ENCODE measurements at regions not wholly inside any gene's neighbourhood (a gene's known extent, or its start where the extent isn't known, plus 50 kb on each side); places are given as distances from the start of the nearest gene placed in this dataset.
A peak's percentile ranks its signal among the peaks of the same experiment; 100 is the strongest.

DNA sequence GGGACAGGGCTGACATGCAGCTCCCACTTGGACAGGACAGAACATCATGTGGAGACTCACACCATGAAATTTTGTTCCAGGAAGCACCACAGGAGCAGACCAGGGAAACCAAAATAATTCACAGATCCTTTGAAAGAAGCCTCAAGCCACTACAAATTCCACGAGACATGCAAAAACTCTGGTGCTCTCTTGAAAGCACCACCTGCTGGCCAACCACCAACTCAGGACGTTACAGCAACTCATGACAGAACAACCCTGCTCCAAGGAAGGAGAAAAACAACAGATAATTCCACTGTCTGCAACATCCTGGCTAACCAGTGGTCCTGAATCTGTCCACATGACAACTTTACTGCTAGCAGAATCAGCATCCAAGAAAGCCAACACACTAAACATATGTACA is 516.0 kb downstream of the SPATA31D1 start:
- Histone ChIP-seq H3K27ac (ENCODE audit: low read depth in 2 of 2, low read length in 1 of 2) (no peak overlapping the region), H3K36me3 (ENCODE audit: control insufficient read depth in 2 of 2, insufficient read depth in 2 of 2, low read length in 1 of 2) (no peaks in the 10 kb centered on the region), H3K9me3 (ENCODE audit: control insufficient read depth in 2 of 2, insufficient read depth in 1 of 2, low read depth in 1 of 2, low read length in 1 of 2) (peaks cover 0 to 3% of the 10 kb centered on the region in 2 donors), H3K4me1 (ENCODE audit: control insufficient read depth in 2 of 2, insufficient read depth in 2 of 2, low read length in 1 of 2) (no peaks in the 10 kb centered on the region), H3K4me3 (ENCODE audit: low read depth in 1 of 2, low read length in 2 of 2) (no peak overlapping the region), H3K27me3 (ENCODE audit: control insufficient read depth in 1 of 2, insufficient read depth in 2 of 2, low read length in 2 of 2) (no peaks in the 10 kb centered on the region)
- 65 to 68% methylated on average over 2 of the region's 2 CpGs for WGBS, 2 donors

DNA sequence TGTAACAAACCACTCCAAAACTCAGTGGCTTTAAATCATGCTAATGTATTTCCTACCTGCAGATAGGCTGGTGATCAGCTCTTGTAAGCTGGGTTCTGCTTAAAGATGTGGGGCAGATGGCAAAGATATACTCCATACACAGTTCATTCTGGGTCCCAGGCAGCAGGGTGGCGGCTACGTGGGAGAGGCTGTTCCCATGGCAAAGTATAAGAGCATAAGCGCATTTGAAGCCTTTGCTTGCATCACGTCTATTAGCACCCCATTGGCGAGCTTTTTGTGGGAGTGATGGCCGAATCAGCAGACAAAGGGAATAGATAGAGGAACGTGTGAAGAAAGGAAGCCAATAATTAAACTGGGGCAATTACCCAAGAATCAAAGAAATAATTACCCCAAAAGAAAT is 523.1 kb downstream of the SPATA31D1 start:
- no peaks in the 10 kb centered on the region for H3K36me3 ChIP-seq (ENCODE audit: control insufficient read depth in 2 of 2, insufficient read depth in 2 of 2, low read length in 1 of 2)
- 95 to 96% methylated on average over 7 of the region's 7 CpGs for WGBS, 2 donors
- H3K27ac ChIP-seq (ENCODE audit: low read depth in 2 of 2, low read length in 1 of 2) = no peak overlapping the region
- no peaks in the 10 kb centered on the region for H3K9me3 ChIP-seq (ENCODE audit: control insufficient read depth in 2 of 2, insufficient read depth in 1 of 2, low read depth in 1 of 2, low read length in 1 of 2)
- H3K27me3 ChIP-seq (ENCODE audit: control insufficient read depth in 1 of 2, insufficient read depth in 2 of 2, low read length in 2 of 2) = no peaks in the 10 kb centered on the region
- H3K4me1 ChIP-seq (ENCODE audit: control insufficient read depth in 2 of 2, insufficient read depth in 2 of 2, low read length in 1 of 2) = no peaks in the 10 kb centered on the region
- no peak overlapping the region for H3K4me3 ChIP-seq (ENCODE audit: low read depth in 1 of 2, low read length in 2 of 2)

DNA sequence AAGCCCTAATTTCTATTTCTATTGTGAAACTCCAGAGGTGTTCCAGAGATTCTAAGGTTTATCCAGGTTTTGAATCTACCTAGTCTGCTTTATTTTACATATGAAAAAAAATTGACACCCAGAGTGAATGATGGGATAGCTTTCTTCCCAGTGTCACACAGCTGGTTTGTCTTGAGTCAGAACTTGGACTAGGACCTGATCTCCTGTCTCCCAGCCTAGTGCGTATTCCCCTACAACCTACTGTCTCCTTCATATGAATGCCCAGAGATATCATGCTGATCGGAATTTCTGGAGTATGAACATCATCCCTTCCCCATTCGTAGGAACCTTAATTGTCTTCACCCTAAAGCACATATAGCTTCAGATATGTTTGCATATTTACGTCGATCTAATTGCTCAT is 524.2 kb downstream of the SPATA31D1 start:
- H3K27ac ChIP-seq (ENCODE audit: low read depth in 2 of 2, low read length in 1 of 2) = no peak overlapping the region
- WGBS, 2 donors = 84 to 85% methylated on average over 5 of the region's 5 CpGs

DNA sequence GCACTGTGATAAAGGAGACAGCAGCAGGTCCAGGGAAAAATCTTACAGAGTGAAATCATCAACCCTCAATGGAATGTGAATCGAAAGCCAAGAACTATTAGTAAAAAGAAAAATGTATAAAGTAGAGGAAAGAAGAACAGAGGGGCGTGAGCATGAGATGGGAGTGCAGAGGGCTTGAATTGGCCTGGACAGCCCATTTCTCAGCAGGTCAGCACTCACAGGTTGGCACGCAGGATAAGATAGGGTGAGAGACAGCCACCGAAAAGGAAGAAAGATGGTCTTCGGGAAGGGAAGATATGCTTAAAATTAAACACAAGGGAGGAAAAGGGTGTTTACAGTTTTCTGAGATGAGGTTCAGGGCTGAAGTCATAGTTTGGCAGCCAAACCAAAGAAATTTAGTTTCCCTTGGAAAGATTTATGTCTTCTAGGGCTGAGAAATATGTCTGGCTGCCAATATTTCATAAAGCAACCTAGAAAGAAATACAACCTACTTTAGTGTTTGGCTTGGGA is 524.7 kb downstream of the SPATA31D1 start:
- no peaks in the 10 kb centered on the region for H3K9me3 ChIP-seq (ENCODE audit: control insufficient read depth in 2 of 2, insufficient read depth in 1 of 2, low read depth in 1 of 2, low read length in 1 of 2)
- 24 to 30% methylated on average over 5 of the region's 5 CpGs for WGBS, 2 donors
- no peaks in the 10 kb centered on the region for H3K36me3 ChIP-seq (ENCODE audit: control insufficient read depth in 2 of 2, insufficient read depth in 2 of 2, low read length in 1 of 2)
- H3K4me3 ChIP-seq (ENCODE audit: low read depth in 1 of 2, low read length in 2 of 2) = no peak overlapping the region
- no peaks in the 10 kb centered on the region for H3K27me3 ChIP-seq (ENCODE audit: control insufficient read depth in 1 of 2, insufficient read depth in 2 of 2, low read length in 2 of 2)
- H3K27ac ChIP-seq (ENCODE audit: low read depth in 2 of 2, low read length in 1 of 2) = peak overlapping the region in 1 of 2 donors; percentile 22
- H3K4me1 ChIP-seq (ENCODE audit: control insufficient read depth in 2 of 2, insufficient read depth in 2 of 2, low read length in 1 of 2) = no peaks in the 10 kb centered on the region

More for the DNA sequence above, 524.2 kb downstream of the SPATA31D1 start:
- Histone ChIP-seq H3K4me1 (ENCODE audit: control insufficient read depth in 2 of 2, insufficient read depth in 2 of 2, low read length in 1 of 2) (no peaks in the 10 kb centered on the region), H3K36me3 (ENCODE audit: control insufficient read depth in 2 of 2, insufficient read depth in 2 of 2, low read length in 1 of 2) (no peaks in the 10 kb centered on the region), H3K4me3 (ENCODE audit: low read depth in 1 of 2, low read length in 2 of 2) (no peak overlapping the region), H3K9me3 (ENCODE audit: control insufficient read depth in 2 of 2, insufficient read depth in 1 of 2, low read depth in 1 of 2, low read length in 1 of 2) (no peaks in the 10 kb centered on the region), H3K27me3 (ENCODE audit: control insufficient read depth in 1 of 2, insufficient read depth in 2 of 2, low read length in 2 of 2) (no peaks in the 10 kb centered on the region)

DNA sequence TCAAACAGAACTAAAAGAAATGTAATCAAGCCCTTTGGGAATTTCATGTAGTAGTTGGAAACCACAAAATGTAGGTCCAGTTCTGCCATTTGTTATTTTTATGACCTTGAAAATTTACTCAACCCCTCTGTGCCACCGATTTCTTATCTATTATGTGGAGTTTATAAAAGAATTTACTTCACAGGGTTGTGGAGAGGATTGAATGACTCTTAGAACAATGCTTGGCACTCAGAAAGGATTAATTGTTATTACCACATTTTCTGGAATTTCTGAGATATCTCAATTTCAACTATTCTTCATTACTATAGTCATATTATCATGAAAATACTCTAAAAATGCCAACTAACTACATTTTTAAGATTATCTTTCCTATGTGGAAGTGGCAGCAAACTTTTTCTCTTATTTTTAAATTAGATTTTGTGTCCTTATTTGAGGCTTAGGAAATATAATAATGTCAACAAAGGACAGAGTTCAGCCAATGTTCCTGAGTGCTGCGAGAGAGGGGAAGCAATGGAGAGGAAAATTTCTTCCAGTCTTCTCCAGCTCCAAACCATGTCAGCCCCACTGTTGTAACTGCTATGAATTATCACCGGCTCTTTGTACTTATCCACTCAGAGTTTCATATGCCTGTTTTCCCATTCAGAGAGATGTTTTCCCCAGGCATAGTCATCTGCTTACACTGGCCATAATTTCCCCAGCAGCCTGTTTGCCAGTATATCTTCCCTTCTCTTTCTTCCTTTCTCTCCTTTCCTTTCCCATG is 525.6 kb downstream of the SPATA31D1 start:
- no peak overlapping the region for H3K4me3 ChIP-seq (ENCODE audit: low read depth in 1 of 2, low read length in 2 of 2)

DNA sequence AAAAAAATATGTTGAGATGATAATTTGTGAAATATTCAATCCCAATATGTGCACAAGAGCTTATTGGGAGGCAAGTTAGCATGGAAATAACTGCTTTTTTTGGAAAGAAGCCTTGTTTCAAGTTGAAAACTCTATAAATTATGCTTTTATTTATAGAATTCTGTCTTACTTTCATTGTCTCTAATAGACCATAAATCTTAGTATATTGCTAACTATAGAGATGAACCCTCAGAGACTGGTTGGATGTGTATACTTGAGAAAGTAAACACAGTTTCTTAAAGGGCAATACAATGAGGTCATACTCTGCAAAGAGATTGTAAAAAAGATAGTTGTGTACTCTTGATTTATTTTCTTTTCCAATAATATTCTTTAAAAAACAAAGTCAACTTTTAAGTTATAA is 530.3 kb downstream of the SPATA31D1 start:
- H3K9me3 ChIP-seq (ENCODE audit: control insufficient read depth in 2 of 2, insufficient read depth in 1 of 2, low read depth in 1 of 2, low read length in 1 of 2) = no peaks in the 10 kb centered on the region

More for the DNA sequence above, 525.6 kb downstream of the SPATA31D1 start:
- Histone ChIP-seq H3K27me3 (ENCODE audit: control insufficient read depth in 1 of 2, insufficient read depth in 2 of 2, low read length in 2 of 2) (no peaks in the 10 kb centered on the region), H3K36me3 (ENCODE audit: control insufficient read depth in 2 of 2, insufficient read depth in 2 of 2, low read length in 1 of 2) (no peaks in the 10 kb centered on the region), H3K4me1 (ENCODE audit: control insufficient read depth in 2 of 2, insufficient read depth in 2 of 2, low read length in 1 of 2) (no peaks in the 10 kb centered on the region), H3K27ac (ENCODE audit: low read depth in 2 of 2, low read length in 1 of 2) (no peak overlapping the region), H3K9me3 (ENCODE audit: control insufficient read depth in 2 of 2, insufficient read depth in 1 of 2, low read depth in 1 of 2, low read length in 1 of 2) (no peaks in the 10 kb centered on the region)
- WGBS, 2 donors = 52 to 54% methylated on average over 3 of the region's 3 CpGs

DNA sequence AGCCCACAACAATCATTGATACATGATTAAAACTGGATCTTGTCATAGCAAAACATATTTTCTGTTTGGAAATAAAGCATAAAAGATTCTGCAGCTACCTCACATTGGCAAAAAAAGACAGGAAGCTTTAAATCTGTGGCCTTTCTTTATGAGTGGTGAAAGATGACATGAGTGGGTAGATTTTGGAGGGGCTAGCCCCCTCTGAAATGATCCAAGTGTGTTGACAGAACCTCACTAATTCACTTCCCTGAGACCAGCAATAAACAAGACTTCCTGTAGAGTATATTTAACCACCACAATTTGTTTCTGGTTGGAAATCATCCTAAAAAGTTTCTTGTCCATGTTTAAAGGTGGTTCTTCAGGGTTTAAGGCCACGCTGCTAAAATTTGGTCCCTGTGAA is 530.8 kb downstream of the SPATA31D1 start:
- Histone ChIP-seq H3K4me1 (ENCODE audit: control insufficient read depth in 2 of 2, insufficient read depth in 2 of 2, low read length in 1 of 2) (no peaks in the 10 kb centered on the region), H3K27ac (ENCODE audit: low read depth in 2 of 2, low read length in 1 of 2) (no peak overlapping the region), H3K9me3 (ENCODE audit: control insufficient read depth in 2 of 2, insufficient read depth in 1 of 2, low read depth in 1 of 2, low read length in 1 of 2) (no peaks in the 10 kb centered on the region), H3K27me3 (ENCODE audit: control insufficient read depth in 1 of 2, insufficient read depth in 2 of 2, low read length in 2 of 2) (no peaks in the 10 kb centered on the region), H3K36me3 (ENCODE audit: control insufficient read depth in 2 of 2, insufficient read depth in 2 of 2, low read length in 1 of 2) (no peaks in the 10 kb centered on the region), H3K4me3 (ENCODE audit: low read depth in 1 of 2, low read length in 2 of 2) (no peak overlapping the region)
- 74 to 75% methylated on average over 1 of the region's 1 CpG for WGBS, 2 donors

More for the DNA sequence above, 530.3 kb downstream of the SPATA31D1 start:
- no peak overlapping the region for H3K4me3 ChIP-seq (ENCODE audit: low read depth in 1 of 2, low read length in 2 of 2)
- no peaks in the 10 kb centered on the region for H3K36me3 ChIP-seq (ENCODE audit: control insufficient read depth in 2 of 2, insufficient read depth in 2 of 2, low read length in 1 of 2)
- no peaks in the 10 kb centered on the region for H3K4me1 ChIP-seq (ENCODE audit: control insufficient read depth in 2 of 2, insufficient read depth in 2 of 2, low read length in 1 of 2)
- no peak overlapping the region for H3K27ac ChIP-seq (ENCODE audit: low read depth in 2 of 2, low read length in 1 of 2)
- no peaks in the 10 kb centered on the region for H3K27me3 ChIP-seq (ENCODE audit: control insufficient read depth in 1 of 2, insufficient read depth in 2 of 2, low read length in 2 of 2)

DNA sequence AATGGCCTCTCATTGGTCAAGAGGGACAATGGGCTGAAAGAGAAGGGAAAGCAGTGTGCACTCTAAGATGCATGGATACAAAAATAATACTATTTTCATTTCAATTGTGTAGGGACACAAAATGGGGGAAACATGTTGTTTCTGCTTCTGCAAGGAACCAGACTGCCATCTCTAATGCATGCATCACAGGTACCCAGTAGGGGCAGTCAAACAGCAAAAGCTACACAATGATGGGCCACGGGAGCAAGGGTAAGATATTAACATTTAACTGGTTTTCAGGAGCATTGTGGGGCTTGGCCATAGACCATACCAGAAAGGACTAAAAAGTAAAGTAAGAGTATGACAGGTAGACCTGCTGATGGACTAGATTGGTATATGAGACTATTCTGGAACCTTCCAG is 535.8 kb downstream of the SPATA31D1 start:
- Histone ChIP-seq H3K4me1 (ENCODE audit: control insufficient read depth in 2 of 2, insufficient read depth in 2 of 2, low read length in 1 of 2) (no peaks in the 10 kb centered on the region), H3K27me3 (ENCODE audit: control insufficient read depth in 1 of 2, insufficient read depth in 2 of 2, low read length in 2 of 2) (no peaks in the 10 kb centered on the region), H3K4me3 (ENCODE audit: low read depth in 1 of 2, low read length in 2 of 2) (no peak overlapping the region), H3K36me3 (ENCODE audit: control insufficient read depth in 2 of 2, insufficient read depth in 2 of 2, low read length in 1 of 2) (no peaks in the 10 kb centered on the region), H3K27ac (ENCODE audit: low read depth in 2 of 2, low read length in 1 of 2) (no peak overlapping the region), H3K9me3 (ENCODE audit: control insufficient read depth in 2 of 2, insufficient read depth in 1 of 2, low read depth in 1 of 2, low read length in 1 of 2) (peaks cover 0 to 2% of the 10 kb centered on the region in 2 donors)
- WGBS, 2 donors = 90 to 95% methylated on average over 1 of the region's 1 CpG

DNA sequence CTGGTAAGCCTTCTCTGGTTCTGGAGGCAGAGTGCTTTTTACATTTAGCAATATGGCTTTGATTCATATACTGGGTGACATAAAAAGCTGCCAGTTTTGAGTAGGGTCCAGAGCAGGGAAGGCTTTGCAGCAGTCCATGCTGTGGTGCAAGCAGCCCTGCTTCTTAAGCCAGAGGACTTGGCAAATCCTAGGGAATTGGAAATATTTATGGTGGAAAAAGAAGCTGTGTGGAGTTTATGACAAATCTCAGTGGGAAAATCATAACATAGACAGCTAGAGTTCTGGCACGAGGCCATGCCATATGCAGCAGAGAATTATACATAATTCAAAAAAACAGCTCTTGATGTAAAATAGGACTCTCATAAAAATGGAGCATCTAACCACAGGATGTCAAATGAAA is 536.4 kb downstream of the RASEF start:
- 48 to 59% methylated on average over 1 of the region's 1 CpG for WGBS, 2 donors
- no peak overlapping the region for H3K4me3 ChIP-seq (ENCODE audit: low read depth in 1 of 2, low read length in 2 of 2)
- no peaks in the 10 kb centered on the region for H3K27me3 ChIP-seq (ENCODE audit: control insufficient read depth in 1 of 2, insufficient read depth in 2 of 2, low read length in 2 of 2)
- no peaks in the 10 kb centered on the region for H3K36me3 ChIP-seq (ENCODE audit: control insufficient read depth in 2 of 2, insufficient read depth in 2 of 2, low read length in 1 of 2)
- H3K27ac ChIP-seq (ENCODE audit: low read depth in 2 of 2, low read length in 1 of 2) = no peak overlapping the region
- peaks cover 0 to 2% of the 10 kb centered on the region in 2 donors for H3K9me3 ChIP-seq (ENCODE audit: control insufficient read depth in 2 of 2, insufficient read depth in 1 of 2, low read depth in 1 of 2, low read length in 1 of 2)
- H3K4me1 ChIP-seq (ENCODE audit: control insufficient read depth in 2 of 2, insufficient read depth in 2 of 2, low read length in 1 of 2) = no peaks in the 10 kb centered on the region

DNA sequence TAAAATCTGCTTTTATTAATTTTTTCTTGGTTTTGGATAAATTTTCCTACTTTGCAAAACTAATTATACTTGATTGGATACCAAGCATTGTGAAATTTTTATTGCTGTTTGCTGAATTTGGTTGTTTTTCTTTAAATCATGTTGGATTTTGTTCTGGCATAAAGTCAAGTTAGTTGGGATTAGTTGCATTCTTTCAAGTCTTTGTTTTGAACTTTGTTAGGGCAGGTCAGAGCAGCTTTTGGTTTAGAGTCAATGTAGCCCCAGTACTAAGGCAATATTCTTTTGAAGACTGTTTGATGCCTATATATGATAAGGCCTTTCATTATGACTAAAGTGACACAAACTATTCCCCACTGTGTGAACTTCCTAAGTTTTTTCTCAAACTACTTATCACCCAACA is 531.1 kb downstream of the RASEF start:
- Histone ChIP-seq H3K9me3 (ENCODE audit: control insufficient read depth in 2 of 2, insufficient read depth in 1 of 2, low read depth in 1 of 2, low read length in 1 of 2) (no peaks in the 10 kb centered on the region), H3K4me1 (ENCODE audit: control insufficient read depth in 2 of 2, insufficient read depth in 2 of 2, low read length in 1 of 2) (no peaks in the 10 kb centered on the region), H3K36me3 (ENCODE audit: control insufficient read depth in 2 of 2, insufficient read depth in 2 of 2, low read length in 1 of 2) (no peaks in the 10 kb centered on the region), H3K27ac (ENCODE audit: low read depth in 2 of 2, low read length in 1 of 2) (no peak overlapping the region), H3K27me3 (ENCODE audit: control insufficient read depth in 1 of 2, insufficient read depth in 2 of 2, low read length in 2 of 2) (no peaks in the 10 kb centered on the region), H3K4me3 (ENCODE audit: low read depth in 1 of 2, low read length in 2 of 2) (no peak overlapping the region)
